Urinary bladder (tissue), 3 donors: ENCODE measurements at regions not wholly inside any gene's neighbourhood (a gene's known extent, or its start where the extent isn't known, plus 50 kb on each side); places are given as distances from the start of the nearest gene placed in this dataset.
A peak's percentile ranks its signal among the peaks of the same experiment; 100 is the strongest.
"Not testable (repeated sequence)": the region's sequence is repeated elsewhere in the genome, so short reads cannot be mapped to it uniquely, and the experiment has no call there.

Experiments
- DNase-seq: peaks from one replicate; pipeline ENCODE4 v3.0.0-alpha.2; 2015; ENCODE audit errors: extremely low spot score
- H3K27ac ChIP-seq: one replicate; pipeline ENCODE4 v1.5.1; 2013; ENCODE audit warnings: low read depth, mild to moderate bottlenecking, moderate library complexity
- H3K36me3 ChIP-seq: one replicate; pipeline ENCODE4 v1.6.1; 2013; ENCODE audit warnings: mild to moderate bottlenecking, moderate library complexity; ENCODE audit not compliant: insufficient read depth
- H3K4me1 ChIP-seq: one replicate; pipeline ENCODE4 v1.6.1; 2013; ENCODE audit warnings: mild to moderate bottlenecking, moderate library complexity; ENCODE audit not compliant: insufficient read depth
- H3K4me3 ChIP-seq: one replicate; pipeline ENCODE4 v1.5.1; 2013; ENCODE audit warnings: low read depth, low read length
- WGBS: extraction: QIAGEN DNeasy Blood & Tissue Kit; methylation state at CpG from one replicate; pipeline ENCODE4 v1.1.7; 2013; 5-methylcytosine and 5-hydroxymethylcytosine counted together
- donor health status: healthy with polysubstance abuse.
- donor health status: healthy.

DNA sequence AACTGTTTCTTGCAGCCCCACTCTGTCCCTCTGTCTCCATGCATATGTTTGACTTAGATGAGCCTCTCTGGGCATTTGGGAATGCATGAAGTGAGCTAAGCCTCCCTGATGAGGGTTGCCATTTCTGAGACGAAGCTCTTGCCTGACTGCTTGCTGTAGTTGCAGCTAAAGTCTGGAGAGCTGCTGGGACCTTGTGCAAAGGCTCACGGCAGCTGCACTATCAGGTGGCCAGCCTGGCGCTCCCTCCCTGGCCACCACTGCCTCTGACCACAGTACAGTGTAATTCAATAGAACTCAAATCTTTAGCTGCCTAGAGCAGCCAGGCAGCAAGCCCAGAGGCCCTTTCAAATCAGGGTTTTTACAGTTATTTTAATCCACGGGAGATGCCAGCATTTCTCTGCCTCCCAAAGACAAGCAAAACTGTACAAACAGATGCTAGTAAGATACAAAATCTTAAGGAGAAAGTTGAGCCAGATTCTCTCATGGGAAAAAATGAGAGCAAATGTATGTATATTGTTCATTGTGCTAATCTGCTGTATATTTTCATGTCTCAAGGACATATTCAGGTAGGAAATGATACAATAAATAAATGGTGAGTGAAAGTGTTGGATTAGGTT is 1522.5 kb downstream of the KHDRBS2 start:
- WGBS = 54% methylated on average over 4 of the region's 4 CpGs
- H3K4me3 ChIP-seq, H3K4me1 ChIP-seq, H3K36me3 ChIP-seq, DNase-seq, H3K27ac ChIP-seq: not testable (repeated sequence)

DNA sequence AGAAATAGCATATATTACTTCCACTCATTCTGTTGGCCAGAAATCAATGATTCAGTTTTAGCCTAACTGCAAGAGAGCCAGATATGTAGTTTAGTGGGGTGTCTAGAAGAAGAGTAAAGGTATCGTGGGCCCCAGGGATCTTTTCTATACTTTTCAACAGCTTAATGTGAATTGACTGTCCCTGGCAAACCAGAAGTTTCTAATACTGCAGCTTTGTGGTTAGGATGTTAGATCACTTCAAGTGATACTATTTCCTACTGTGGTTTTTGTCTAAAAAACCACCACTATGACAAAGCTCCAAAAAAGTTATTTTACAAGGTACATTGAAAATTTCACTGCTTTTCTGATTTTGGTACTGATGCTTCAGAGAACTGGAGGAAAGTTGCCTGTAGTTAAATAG is 1525.1 kb downstream of the KHDRBS2 start:
- not testable (repeated sequence) for H3K4me1 ChIP-seq, DNase-seq, H3K36me3 ChIP-seq, H3K4me3 ChIP-seq, H3K27ac ChIP-seq
- 66% methylated on average over 1 of the region's 1 CpG for WGBS

- not testable (repeated sequence) for H3K27ac ChIP-seq, H3K4me1 ChIP-seq, DNase-seq, H3K36me3 ChIP-seq, H3K4me3 ChIP-seq
- WGBS = 36% methylated on average over 2 of the region's 2 CpGs
Measured at GRCh38 chr6:60759149-60759825, 1526.7 kb downstream of the KHDRBS2 start.

- H3K36me3 ChIP-seq, H3K27ac ChIP-seq, H3K4me3 ChIP-seq, H3K4me1 ChIP-seq: not testable (repeated sequence)
- DNase-seq = peak; percentile 2
- 54% methylated on average over 9 of the region's 9 CpGs for WGBS
Measured at GRCh38 chr6:60758725-60759124, 1527.3 kb downstream of the KHDRBS2 start.

- H3K4me3 ChIP-seq = no peak overlapping the region
- H3K4me1 ChIP-seq = no peaks in the 10 kb centered on the region
- no peak for DNase-seq
- H3K36me3 ChIP-seq = no peaks in the 10 kb centered on the region
- no peak overlapping the region for H3K27ac ChIP-seq
Measured at GRCh38 chr6:60754879-60755278, 1531.1 kb downstream of the KHDRBS2 start.

DNA sequence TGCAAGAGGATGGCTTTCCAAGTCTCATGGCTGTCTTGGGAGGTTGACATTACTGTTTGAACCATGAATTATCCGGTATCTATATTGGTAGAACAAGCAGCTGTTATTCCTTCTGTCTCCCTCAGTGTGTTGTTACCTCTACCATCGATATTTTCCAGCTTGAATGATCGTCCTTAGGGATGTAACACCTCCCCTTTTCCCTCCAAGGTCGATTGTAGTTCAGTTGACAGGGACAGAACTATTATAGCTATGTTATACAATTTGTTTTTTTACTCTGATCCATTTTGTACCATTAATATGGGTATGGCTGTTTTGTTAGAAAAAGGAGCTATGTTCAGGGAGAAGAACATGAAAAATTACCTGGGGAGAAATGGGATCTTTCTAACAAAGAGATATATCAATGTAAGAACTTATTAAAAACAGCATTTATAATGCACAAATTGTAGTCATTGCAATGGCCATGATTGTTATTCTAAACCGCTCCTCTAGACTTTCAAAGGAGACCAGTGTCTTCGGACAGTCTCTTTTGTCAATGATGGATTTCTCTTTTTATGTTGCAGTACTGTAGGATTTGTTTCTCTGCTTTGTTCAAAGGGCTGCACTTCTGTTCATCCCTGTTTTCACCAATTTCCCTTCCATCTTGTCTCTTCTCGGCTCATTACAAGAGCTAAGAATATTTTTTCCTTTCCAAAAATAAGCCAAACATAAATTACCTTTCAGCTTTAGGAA is 1535.5 kb downstream of the KHDRBS2 start:
- not testable (repeated sequence) for H3K4me3 ChIP-seq
- 67% methylated on average over 7 of the region's 7 CpGs for WGBS

DNA sequence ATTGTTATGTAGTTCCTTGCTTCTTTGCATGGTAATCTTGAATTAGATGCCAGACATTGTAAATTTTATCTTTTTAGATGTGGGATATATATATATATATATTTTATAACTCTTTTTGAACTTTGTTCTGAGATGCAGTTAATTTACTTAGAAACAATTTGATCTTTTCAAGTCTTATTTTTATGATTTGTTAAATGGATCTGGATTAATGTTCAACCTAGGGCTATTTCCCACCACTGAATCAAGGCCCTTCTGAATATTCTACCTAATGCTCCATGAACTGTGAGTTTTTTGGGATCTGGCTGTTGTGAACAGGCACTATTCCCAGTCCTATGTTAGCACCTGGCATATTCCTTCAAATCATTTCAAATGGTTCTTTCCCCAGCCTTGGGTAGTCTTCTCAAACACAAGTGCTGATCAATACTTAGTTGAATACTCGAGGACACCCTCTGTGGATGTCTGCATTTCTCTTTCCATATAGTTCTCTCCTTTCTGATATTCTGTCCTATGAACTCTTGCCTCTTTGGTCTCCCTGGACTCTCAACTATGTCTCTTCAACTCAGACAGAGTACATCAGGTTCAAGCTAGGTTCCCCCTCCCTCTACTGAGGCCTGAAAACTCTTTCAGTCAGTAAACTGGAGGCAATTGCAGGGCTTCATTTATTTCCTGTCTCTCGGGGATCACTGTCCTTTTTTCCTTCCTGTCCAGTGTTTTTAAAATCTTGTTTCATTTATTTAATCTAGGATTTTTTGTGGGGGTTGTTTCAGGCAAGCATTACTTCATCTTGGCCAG is 1538.1 kb downstream of the KHDRBS2 start:
- not testable (repeated sequence) for H3K4me1 ChIP-seq, H3K4me3 ChIP-seq, H3K27ac ChIP-seq, DNase-seq, H3K36me3 ChIP-seq
- 57% methylated on average over 2 of the region's 2 CpGs for WGBS

More for the DNA sequence above, 1535.5 kb downstream of the KHDRBS2 start:
- not testable (repeated sequence) for DNase-seq, H3K4me1 ChIP-seq, H3K36me3 ChIP-seq, H3K27ac ChIP-seq

- not testable (repeated sequence) for H3K4me1 ChIP-seq, H3K27ac ChIP-seq, H3K4me3 ChIP-seq, DNase-seq, H3K36me3 ChIP-seq
- 28% methylated on average over 2 of the region's 2 CpGs for WGBS
Measured at GRCh38 chr6:60737764-60738425, 1548.1 kb downstream of the KHDRBS2 start.

GRCh38 chr6:60737315-60737714 is 1548.7 kb downstream of the KHDRBS2 start:
- not testable (repeated sequence) for DNase-seq, H3K36me3 ChIP-seq, H3K4me3 ChIP-seq, H3K27ac ChIP-seq, H3K4me1 ChIP-seq
- 69% methylated on average over 6 of the region's 6 CpGs for WGBS

DNA sequence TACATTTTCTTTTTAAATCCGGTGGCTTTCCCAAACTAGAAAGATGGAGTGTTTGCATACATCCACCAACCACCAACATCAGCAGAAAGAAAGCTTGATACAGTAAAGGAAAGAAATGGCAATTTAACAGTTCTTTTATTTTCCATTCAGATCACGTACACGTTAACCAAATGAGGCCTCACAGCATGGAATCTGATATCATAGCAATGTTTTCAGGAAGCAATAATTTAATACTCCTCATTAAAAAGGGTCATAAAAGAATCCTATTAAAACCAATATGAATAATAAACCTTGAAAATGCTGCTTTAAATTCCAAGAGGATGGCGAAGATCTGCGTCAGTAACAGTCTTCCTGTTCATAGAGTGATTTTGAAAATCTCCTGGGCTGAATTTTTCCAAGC is 1562.1 kb downstream of the KHDRBS2 start:
- not testable (repeated sequence) for H3K4me1 ChIP-seq, H3K27ac ChIP-seq, H3K4me3 ChIP-seq, H3K36me3 ChIP-seq, DNase-seq
- 66% methylated on average over 5 of the region's 5 CpGs for WGBS

DNA sequence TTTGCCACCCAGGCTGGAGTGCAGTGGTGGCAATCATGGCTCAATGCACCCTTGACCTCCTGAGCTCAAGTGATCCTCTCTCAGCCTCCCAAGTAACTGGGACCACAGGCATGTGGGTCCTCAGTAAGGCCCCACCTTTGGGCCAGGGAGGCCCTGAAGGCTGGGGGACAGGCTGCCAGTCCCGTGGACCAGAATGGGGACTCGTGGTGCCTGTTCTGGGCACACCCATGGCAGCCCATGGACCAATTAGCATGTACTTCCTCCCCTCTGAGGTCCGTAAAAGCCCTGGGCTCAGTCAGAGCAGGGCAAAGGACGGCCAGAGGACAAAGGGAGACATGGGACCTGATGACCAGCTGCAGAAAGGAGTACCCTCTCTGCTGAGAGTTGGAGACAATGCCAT is 1590.8 kb downstream of the KHDRBS2 start:
- no peak for DNase-seq
- 76% methylated on average over 4 of the region's 4 CpGs for WGBS
- no peak overlapping the region for H3K27ac ChIP-seq
- no peak overlapping the region for H3K4me3 ChIP-seq
- H3K4me1 ChIP-seq = no peaks in the 10 kb centered on the region
- no peaks in the 10 kb centered on the region for H3K36me3 ChIP-seq

- Histone ChIP-seq H3K36me3 (no peaks in the 10 kb centered on the region), H3K27ac (no peak overlapping the region), H3K4me3 (no peak overlapping the region), H3K4me1 (no peaks in the 10 kb centered on the region)
- DNase-seq = no peak
- 67% methylated on average over 1 of the region's 1 CpG for WGBS
Measured at GRCh38 chr6:60687085-60687484, 1598.9 kb downstream of the KHDRBS2 start.

DNA sequence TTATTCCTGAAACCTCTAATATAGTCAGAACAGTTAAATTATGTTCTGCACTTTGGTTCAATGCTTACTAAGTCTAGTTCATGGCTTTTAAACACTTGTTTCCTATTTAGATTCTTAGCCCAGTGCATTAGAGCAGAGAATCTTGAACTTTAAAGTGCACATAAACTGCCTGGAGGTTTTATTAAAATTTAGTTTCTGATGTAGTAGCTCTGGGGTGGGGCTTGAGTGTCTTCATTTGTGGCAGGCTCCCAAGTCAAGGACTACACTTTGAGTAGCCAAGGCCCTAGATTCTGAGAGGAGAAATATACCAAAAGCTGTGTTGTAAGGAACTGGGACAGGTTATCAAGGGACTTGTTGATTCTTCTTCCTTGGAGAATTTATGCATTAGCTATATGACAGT is 1604.2 kb downstream of the KHDRBS2 start:
- H3K4me1 ChIP-seq = no peaks in the 10 kb centered on the region
- no peak overlapping the region for H3K4me3 ChIP-seq
- H3K36me3 ChIP-seq = no peaks in the 10 kb centered on the region
- H3K27ac ChIP-seq = no peak overlapping the region
- no peak for DNase-seq
